Frontal cortex (tissue), 3 donors: ENCODE measurements at regions not wholly inside any gene's neighbourhood (a gene's known extent, or its start where the extent isn't known, plus 50 kb on each side); places are given as distances from the start of the nearest gene placed in this dataset.
"Not testable (repeated sequence)": the region's sequence is repeated elsewhere in the genome, so short reads cannot be mapped to it uniquely, and the experiment has no call there.

Experiments
- DNase-seq, 2 donors: peaks; one replicate each; pipeline ENCODE4 v3.0.0; 2012; ENCODE audit warnings: low spot score in 2 of 2
- FAIRE-seq: peaks from 2 replicates; lab custom pipeline; 2012; peaks lifted over from hg19 to GRCh38; lab: Jason Lieb, UNC
- donor health status: control.
- donor health status: control.
- donor health status: control.

GRCh38 chr19:30096596-30097370 lies 154.7 kb downstream of the URI1 start:
- FAIRE-seq (no peak), DNase-seq (no peak)

GRCh38 chr19:30097746-30098280 lies 155.8 kb downstream of the URI1 start:
- no peak for DNase-seq
- FAIRE-seq, result no peak

GRCh38 chr19:30102239-30102638 lies 160.2 kb downstream of the URI1 start:
- no peak for DNase-seq
- FAIRE-seq, result peak; percentile 24

- DNase-seq, result no peak
- FAIRE-seq, result no peak
Measured at GRCh38 chr19:30102666-30103065, 160.6 kb downstream of the URI1 start.

GRCh38 chr19:30103981-30104380 lies 161.9 kb downstream of the URI1 start:
- DNase-seq (no peak), FAIRE-seq (no peak)

- no peak for FAIRE-seq
- no peak for DNase-seq
Measured at GRCh38 chr19:30105316-30105715, 163.3 kb downstream of the URI1 start.

GRCh38 chr19:30105727-30106126 lies 163.7 kb downstream of the URI1 start:
- FAIRE-seq (no peak), DNase-seq (no peak)

GRCh38 chr19:30106417-30107095 lies 164.5 kb downstream of the URI1 start:
- DNase-seq, result no peak
- no peak for FAIRE-seq

GRCh38 chr19:30107251-30107650 lies 165.2 kb downstream of the URI1 start:
- no peak for DNase-seq
- no peak for FAIRE-seq

GRCh38 chr19:30109565-30109964 lies 167.5 kb downstream of the URI1 start:
- DNase-seq (no peak), FAIRE-seq (no peak)

GRCh38 chr19:30111021-30111855 lies 169.2 kb downstream of the URI1 start:
- FAIRE-seq, result no peak
- no peak for DNase-seq

- FAIRE-seq (no peak), DNase-seq (no peak)
Measured at GRCh38 chr19:30112171-30112570, 170.1 kb downstream of the URI1 start.

- FAIRE-seq (no peak), DNase-seq (no peak)
Measured at GRCh38 chr19:30112666-30113065, 170.6 kb downstream of the URI1 start.

GRCh38 chr19:30113186-30113585 lies 171.1 kb downstream of the URI1 start:
- FAIRE-seq (no peak), DNase-seq (no peak)

GRCh38 chr19:30114095-30114494 lies 172.1 kb downstream of the URI1 start:
- not testable (repeated sequence) for DNase-seq, FAIRE-seq

- FAIRE-seq (no peak), DNase-seq (no peak)
Measured at GRCh38 chr19:30115947-30116346, 173.9 kb downstream of the URI1 start.

- DNase-seq (no peak), FAIRE-seq (no peak)
Measured at GRCh38 chr19:30116530-30116929, 174.5 kb downstream of the URI1 start.

GRCh38 chr19:30116984-30117555 lies 175.0 kb downstream of the URI1 start:
- DNase-seq (no peak), FAIRE-seq (no peak)

- DNase-seq (no peak), FAIRE-seq (no peak)
Measured at GRCh38 chr19:30117636-30118145, 175.7 kb downstream of the URI1 start.

GRCh38 chr19:30118221-30118620 lies 176.2 kb downstream of the URI1 start:
- DNase-seq, result no peak
- no peak for FAIRE-seq
